ENCODE measurements at regions not wholly inside any gene's neighbourhood (a gene's known extent, or its start where the extent isn't known, plus 50 kb on each side); places are given as distances from the start of the nearest gene placed in this dataset.

DNA sequence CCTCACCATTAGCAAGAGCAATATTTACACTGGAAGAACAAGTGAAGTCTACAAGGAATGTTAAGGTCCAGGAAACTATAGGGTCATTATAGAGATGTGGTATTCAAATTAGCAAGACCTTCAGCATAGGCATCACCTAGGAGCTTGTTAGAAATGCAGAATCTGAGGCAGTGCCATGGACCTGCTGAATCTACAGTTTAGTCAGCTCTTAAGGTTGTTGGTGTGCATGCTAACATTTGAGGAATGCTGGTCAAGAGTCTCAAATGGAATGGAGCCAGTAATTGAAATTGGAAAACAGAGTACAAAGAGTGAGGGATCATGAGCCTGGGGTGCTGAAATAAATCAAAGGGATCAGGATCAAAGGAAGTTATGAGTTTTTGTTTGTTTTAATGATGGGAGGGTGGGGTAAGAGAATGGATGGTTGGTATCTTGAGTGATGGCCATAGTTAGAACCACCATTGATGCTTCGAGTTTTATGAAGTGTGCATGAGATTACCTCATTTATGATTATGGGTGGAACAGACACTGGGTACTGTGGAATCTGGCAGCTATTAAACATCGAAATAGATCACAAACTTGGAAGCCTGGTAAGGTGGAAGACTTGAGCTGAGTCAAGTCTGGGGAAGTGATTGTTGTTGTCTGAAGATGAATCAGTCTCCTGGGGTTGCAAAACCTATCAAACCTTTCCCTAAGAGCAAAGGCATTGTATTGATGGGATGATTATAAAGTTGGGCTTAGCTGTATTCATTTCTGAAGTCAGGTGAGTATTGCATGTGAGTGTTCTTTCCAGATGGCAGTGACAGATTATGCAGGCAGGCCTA, 323.3 kb upstream of the E2F7 start:
- TF ChIP-seq ZNF416 (tag by site-specific recombination; IDR thresholded peaks at IDR 0.05) (no peak), YY1 (tag by site-specific recombination; IDR thresholded peaks at IDR 0.05) (no peak), OSR2 (tag by site-specific recombination; IDR thresholded peaks at IDR 0.05) (no peak), ZNF837 (tag by site-specific recombination; IDR thresholded peaks at IDR 0.05) (no peak), ZBTB17 (tag by site-specific recombination; IDR thresholded peaks at IDR 0.05) (no peak), ZNF48 (tag by site-specific recombination; IDR thresholded peaks at IDR 0.05) (no peak)
- TF ChIP-seq, protein P1, sequence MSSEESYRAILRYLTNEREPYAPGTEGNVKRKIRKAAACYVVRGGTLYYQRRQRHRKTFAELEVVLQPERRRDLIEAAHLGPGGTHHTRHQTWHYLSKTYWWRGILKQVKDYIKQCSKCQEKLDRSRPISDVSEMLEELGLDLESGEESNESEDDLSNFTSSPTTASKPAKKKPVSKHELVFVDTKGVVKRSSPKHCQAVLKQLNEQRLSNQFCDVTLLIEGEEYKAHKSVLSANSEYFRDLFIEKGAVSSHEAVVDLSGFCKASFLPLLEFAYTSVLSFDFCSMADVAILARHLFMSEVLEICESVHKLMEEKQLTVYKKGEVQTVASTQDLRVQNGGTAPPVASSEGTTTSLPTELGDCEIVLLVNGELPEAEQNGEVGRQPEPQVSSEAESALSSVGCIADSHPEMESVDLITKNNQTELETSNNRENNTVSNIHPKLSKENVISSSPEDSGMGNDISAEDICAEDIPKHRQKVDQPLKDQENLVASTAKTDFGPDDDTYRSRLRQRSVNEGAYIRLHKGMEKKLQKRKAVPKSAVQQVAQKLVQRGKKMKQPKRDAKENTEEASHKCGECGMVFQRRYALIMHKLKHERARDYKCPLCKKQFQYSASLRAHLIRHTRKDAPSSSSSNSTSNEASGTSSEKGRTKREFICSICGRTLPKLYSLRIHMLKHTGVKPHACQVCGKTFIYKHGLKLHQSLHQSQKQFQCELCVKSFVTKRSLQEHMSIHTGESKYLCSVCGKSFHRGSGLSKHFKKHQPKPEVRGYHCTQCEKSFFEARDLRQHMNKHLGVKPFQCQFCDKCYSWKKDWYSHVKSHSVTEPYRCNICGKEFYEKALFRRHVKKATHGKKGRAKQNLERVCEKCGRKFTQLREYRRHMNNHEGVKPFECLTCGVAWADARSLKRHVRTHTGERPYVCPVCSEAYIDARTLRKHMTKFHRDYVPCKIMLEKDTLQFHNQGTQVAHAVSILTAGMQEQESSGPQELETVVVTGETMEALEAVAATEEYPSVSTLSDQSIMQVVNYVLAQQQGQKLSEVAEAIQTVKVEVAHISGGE (tag by site-specific recombination; conservative IDR thresholded peaks at IDR 0.05; ENCODE audit: low read depth) = no peak
- TF ChIP-seq, protein P2, sequence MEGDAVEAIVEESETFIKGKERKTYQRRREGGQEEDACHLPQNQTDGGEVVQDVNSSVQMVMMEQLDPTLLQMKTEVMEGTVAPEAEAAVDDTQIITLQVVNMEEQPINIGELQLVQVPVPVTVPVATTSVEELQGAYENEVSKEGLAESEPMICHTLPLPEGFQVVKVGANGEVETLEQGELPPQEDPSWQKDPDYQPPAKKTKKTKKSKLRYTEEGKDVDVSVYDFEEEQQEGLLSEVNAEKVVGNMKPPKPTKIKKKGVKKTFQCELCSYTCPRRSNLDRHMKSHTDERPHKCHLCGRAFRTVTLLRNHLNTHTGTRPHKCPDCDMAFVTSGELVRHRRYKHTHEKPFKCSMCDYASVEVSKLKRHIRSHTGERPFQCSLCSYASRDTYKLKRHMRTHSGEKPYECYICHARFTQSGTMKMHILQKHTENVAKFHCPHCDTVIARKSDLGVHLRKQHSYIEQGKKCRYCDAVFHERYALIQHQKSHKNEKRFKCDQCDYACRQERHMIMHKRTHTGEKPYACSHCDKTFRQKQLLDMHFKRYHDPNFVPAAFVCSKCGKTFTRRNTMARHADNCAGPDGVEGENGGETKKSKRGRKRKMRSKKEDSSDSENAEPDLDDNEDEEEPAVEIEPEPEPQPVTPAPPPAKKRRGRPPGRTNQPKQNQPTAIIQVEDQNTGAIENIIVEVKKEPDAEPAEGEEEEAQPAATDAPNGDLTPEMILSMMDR (tag by site-specific recombination; IDR thresholded peaks at IDR 0.05) = no peak
- TF ChIP-seq, protein P3, sequence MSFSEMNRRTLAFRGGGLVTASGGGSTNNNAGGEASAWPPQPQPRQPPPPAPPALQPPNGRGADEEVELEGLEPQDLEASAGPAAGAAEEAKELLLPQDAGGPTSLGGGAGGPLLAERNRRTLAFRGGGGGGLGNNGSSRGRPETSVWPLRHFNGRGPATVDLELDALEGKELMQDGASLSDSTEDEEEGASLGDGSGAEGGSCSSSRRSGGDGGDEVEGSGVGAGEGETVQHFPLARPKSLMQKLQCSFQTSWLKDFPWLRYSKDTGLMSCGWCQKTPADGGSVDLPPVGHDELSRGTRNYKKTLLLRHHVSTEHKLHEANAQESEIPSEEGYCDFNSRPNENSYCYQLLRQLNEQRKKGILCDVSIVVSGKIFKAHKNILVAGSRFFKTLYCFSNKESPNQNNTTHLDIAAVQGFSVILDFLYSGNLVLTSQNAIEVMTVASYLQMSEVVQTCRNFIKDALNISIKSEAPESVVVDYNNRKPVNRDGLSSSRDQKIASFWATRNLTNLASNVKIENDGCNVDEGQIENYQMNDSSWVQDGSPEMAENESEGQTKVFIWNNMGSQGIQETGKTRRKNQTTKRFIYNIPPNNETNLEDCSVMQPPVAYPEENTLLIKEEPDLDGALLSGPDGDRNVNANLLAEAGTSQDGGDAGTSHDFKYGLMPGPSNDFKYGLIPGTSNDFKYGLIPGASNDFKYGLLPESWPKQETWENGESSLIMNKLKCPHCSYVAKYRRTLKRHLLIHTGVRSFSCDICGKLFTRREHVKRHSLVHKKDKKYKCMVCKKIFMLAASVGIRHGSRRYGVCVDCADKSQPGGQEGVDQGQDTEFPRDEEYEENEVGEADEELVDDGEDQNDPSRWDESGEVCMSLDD (tag by site-specific recombination; IDR thresholded peaks at IDR 0.05) = no peak

Data from HEK293 (cell line).